GM19328 (cell line): ENCODE measurements at regions not wholly inside any gene's neighbourhood (a gene's known extent, or its start where the extent isn't known, plus 50 kb on each side); places are given as distances from the start of the nearest gene placed in this dataset.
"Not testable (repeated sequence)": the region's sequence is repeated elsewhere in the genome, so short reads cannot be mapped to it uniquely, and the experiment has no call there.

ENCODE experiments used
- ATAC-seq: cut with Tn5 transposase; IDR thresholded peaks from one replicate; pipeline ENCODE4 v1.9.1; 2021; ENCODE audit warnings: mild to moderate bottlenecking, moderate library complexity; ENCODE audit not compliant: unreplicated experiment

GRCh38 chr14:86193756-86194155, 663.8 kb downstream of the FLRT2 start:
- no peak for ATAC-seq

- ATAC-seq = no peak
Observed at GRCh38 chr14:86179980-86180379, 650.0 kb downstream of the FLRT2 start.

- ATAC-seq = no peak
Observed at GRCh38 chr14:86168371-86168770, 638.4 kb downstream of the FLRT2 start.

GRCh38 chr14:86166541-86166940, 636.6 kb downstream of the FLRT2 start:
- no peak for ATAC-seq

GRCh38 chr14:86153480-86153879, 623.5 kb downstream of the FLRT2 start:
- ATAC-seq = no peak

GRCh38 chr14:86143248-86143647, 613.3 kb downstream of the FLRT2 start:
- ATAC-seq = no peak

- ATAC-seq = no peak
Observed at GRCh38 chr14:86141966-86142365, 612.0 kb downstream of the FLRT2 start.

GRCh38 chr14:86129426-86129825, 599.5 kb downstream of the FLRT2 start:
- ATAC-seq = no peak

- no peak for ATAC-seq
Observed at GRCh38 chr14:86124328-86124727, 594.4 kb downstream of the FLRT2 start.

- no peak for ATAC-seq
Observed at GRCh38 chr14:86115972-86116371, 586.0 kb downstream of the FLRT2 start.

GRCh38 chr14:86110871-86111270, 580.9 kb downstream of the FLRT2 start:
- not testable (repeated sequence) for ATAC-seq

- ATAC-seq = no peak
Observed at GRCh38 chr14:86104691-86105265, 574.8 kb downstream of the FLRT2 start.

- ATAC-seq = no peak
Observed at GRCh38 chr14:86094512-86094911, 564.6 kb downstream of the FLRT2 start.

GRCh38 chr14:86091811-86092210, 561.9 kb downstream of the FLRT2 start:
- ATAC-seq = no peak

GRCh38 chr14:86088156-86088555, 558.2 kb downstream of the FLRT2 start:
- ATAC-seq = no peak

- no peak for ATAC-seq
Observed at GRCh38 chr14:86087377-86087776, 557.4 kb downstream of the FLRT2 start.

GRCh38 chr14:86086962-86087361, 557.0 kb downstream of the FLRT2 start:
- no peak for ATAC-seq

GRCh38 chr14:86084097-86084496, 554.2 kb downstream of the FLRT2 start:
- ATAC-seq = no peak

GRCh38 chr14:86083616-86084015, 553.7 kb downstream of the FLRT2 start:
- ATAC-seq = no peak

GRCh38 chr14:86072116-86072894, 542.4 kb downstream of the FLRT2 start:
- ATAC-seq = no peak

GRCh38 chr14:86066651-86067050, 536.7 kb downstream of the FLRT2 start:
- ATAC-seq = no peak

GRCh38 chr14:86065407-86065806, 535.5 kb downstream of the FLRT2 start:
- no peak for ATAC-seq

GRCh38 chr14:86064595-86064994, 534.7 kb downstream of the FLRT2 start:
- not testable (repeated sequence) for ATAC-seq
